B cell (primary cell): ENCODE measurements at regions not wholly inside any gene's neighbourhood (a gene's known extent, or its start where the extent isn't known, plus 50 kb on each side); places are given as distances from the start of the nearest gene placed in this dataset.

ENCODE experiments used
- ATAC-seq: fragments of 200-7000 bp; cut with Tn5 transposase; one replicate; pipeline ENCODE4 v1.10.0; 2021; ENCODE audit warnings: low read depth, mild to moderate bottlenecking, moderate number of reproducible peaks, moderate library complexity
- CTCF ChIA-PET: fragments of 350-600 bp; sonication (Branson Sonifier 250); formaldehyde crosslinking; loops from one replicate; lab custom pipeline; 2021; ENCODE audit warnings: antibody characterized with exemption, inconsistent platforms; lab: Charles Lee
- POLR2A ChIA-PET: fragments of 350-600 bp; sonication (Branson Sonifier 250); formaldehyde crosslinking; loops from one replicate; lab custom pipeline; 2021; ENCODE audit warnings: antibody characterized with exemption; lab: Charles Lee
- DNase-seq: peaks from one replicate; pipeline ENCODE4 v3.0.0; 2013
- H2AFZ ChIP-seq: 2 replicates; pipeline ENCODE4 v1.6.1; 2012; ENCODE audit warnings: mild to moderate bottlenecking, low read depth, low read length; ENCODE audit not compliant: insufficient read depth, poor library complexity, severe bottlenecking
- H3K27ac ChIP-seq, 2 donors: 1 replicate in 1 of 2; 2 replicates in 1 of 2; pipeline ENCODE4 v1.5.1; 2012 to 2013; ENCODE audit warnings: low read length in 2 of 2, mild to moderate bottlenecking in 2 of 2, moderate library complexity in 1 of 2
- H3K27me3 ChIP-seq, 4 experiments: fragments of 200-600 bp in 1 of 4; sonication (generic) in 1 of 4; replicated peaks in 1 of 4; 1 replicate in 2 of 4; 2 replicates in 2 of 4; pipeline versions ENCODE4 v1.6.1 to v1.7.0; 2013 to 2016; ENCODE audit warnings: low read length in 3 of 4, mild to moderate bottlenecking in 2 of 4, mixed read lengths in 1 of 4, moderate library complexity in 1 of 4; ENCODE audit not compliant: insufficient read depth in 4 of 4, control insufficient read depth in 3 of 4; ENCODE audit errors: control extremely low read depth in 1 of 4
- H3K36me3 ChIP-seq, 2 experiments: replicated peaks in 1 of 2; 1 replicate in 1 of 2; 2 replicates in 1 of 2; pipeline versions ENCODE4 v1.6.1 to v1.7.1; 2013; ENCODE audit warnings: low read length in 1 of 2; ENCODE audit not compliant: insufficient read depth in 2 of 2, control insufficient read depth in 1 of 2; ENCODE audit errors: control extremely low read depth in 1 of 2, extremely low read depth in 1 of 2
- H3K4me1 ChIP-seq, 2 donors: fragments of 200-600 bp in 1 of 2; sonication (generic) in 1 of 2; 1 replicate in 1 of 2; 2 replicates in 1 of 2; pipeline versions ENCODE4 v1.5.1 to v1.6.1; 2013 to 2017; ENCODE audit warnings: low read length in 2 of 2; ENCODE audit not compliant: control insufficient read depth in 2 of 2, insufficient read depth in 2 of 2
- H3K4me2 ChIP-seq: replicated peaks from 2 replicates; pipeline ENCODE3; 2012; ENCODE audit warnings: mild to moderate bottlenecking, low read depth, low read length; ENCODE audit not compliant: poor library complexity, severe bottlenecking
- H3K4me3 ChIP-seq, 5 experiments: fragments of 200-600 bp in 1 of 5; sonication (generic) in 1 of 5; 1 replicate in 3 of 5; 2 replicates in 2 of 5; pipeline versions ENCODE4 v1.5.1 to v1.7.0; 2011 to 2016; ENCODE audit warnings: low read length in 4 of 5, mild to moderate bottlenecking in 4 of 5, low read depth in 2 of 5, control low read depth in 1 of 5, moderate library complexity in 1 of 5; ENCODE audit not compliant: insufficient read depth in 1 of 5; ENCODE audit errors: control extremely low read depth in 1 of 5, extremely low read depth in 1 of 5
- H3K79me2 ChIP-seq: fragments of 200-600 bp; sonication (generic); one replicate; pipeline ENCODE4 v1.6.0; 2016; ENCODE audit warnings: low read length; ENCODE audit not compliant: control insufficient read depth, insufficient read depth
- H3K9ac ChIP-seq: fragments of 200-600 bp; sonication (generic); 2 replicates; pipeline ENCODE4 v1.6.1; 2017; ENCODE audit warnings: mild to moderate bottlenecking, low read length, moderate library complexity
- H3K9me3 ChIP-seq, 3 donors: one replicate each; pipeline versions ENCODE4 v1.6.1 to v1.7.1; 2013; ENCODE audit warnings: low read length in 2 of 3; ENCODE audit not compliant: control insufficient read depth in 2 of 3, insufficient read depth in 1 of 3; ENCODE audit errors: control extremely low read depth in 1 of 3
- H4K20me1 ChIP-seq: 2 replicates; pipeline ENCODE4 v1.6.0; 2012; ENCODE audit warnings: mild to moderate bottlenecking, low read length; ENCODE audit not compliant: insufficient read depth, control insufficient read depth, poor library complexity, severe bottlenecking
- H3K27ac Mint-ChIP-seq: one replicate; pipeline ENCODE4 v1.8.0; 2021; ENCODE audit warnings: mixed read lengths
- H3K27me3 Mint-ChIP-seq: one replicate; pipeline ENCODE4 v1.8.0; 2021; ENCODE audit warnings: mixed read lengths
- H3K4me1 Mint-ChIP-seq: one replicate; pipeline ENCODE4 v1.8.0; 2021; ENCODE audit warnings: mixed read lengths
- H3K4me3 Mint-ChIP-seq: one replicate; pipeline ENCODE4 v1.8.0; 2021; ENCODE audit warnings: mixed read lengths
- H3K9me3 Mint-ChIP-seq: one replicate; pipeline ENCODE4 v1.8.0; 2022; ENCODE audit warnings: mixed read lengths; ENCODE audit not compliant: insufficient read depth
- CTCF ChIP-seq: fragments of 200-600 bp; IDR thresholded peaks from one replicate; pipeline ENCODE4 v1.8.0; 2022; ENCODE audit warnings: antibody characterized with exemption, mild to moderate bottlenecking
- EZH2 ChIP-seq: IDR thresholded peaks from 2 replicates; pipeline ENCODE4 v1.6.1; 2012; ENCODE audit warnings: borderline replicate concordance, low read depth, mild to moderate bottlenecking, moderate library complexity, low read length; ENCODE audit not compliant: insufficient read depth, poor library complexity, severe bottlenecking
- WGBS: methylation state at CpG from one replicate; pipeline ENCODE4 v1.1.5; 2013; ENCODE audit warnings: missing lambda C conversion rate; ENCODE audit not compliant: insufficient coverage; 5-methylcytosine and 5-hydroxymethylcytosine counted together
- intact Hi-C: fragments of 100-400 bp; cut with micrococcal nuclease; formaldehyde crosslinking; loops from one replicate; pipeline ENCODE4 v1.10.0; 2022

DNA sequence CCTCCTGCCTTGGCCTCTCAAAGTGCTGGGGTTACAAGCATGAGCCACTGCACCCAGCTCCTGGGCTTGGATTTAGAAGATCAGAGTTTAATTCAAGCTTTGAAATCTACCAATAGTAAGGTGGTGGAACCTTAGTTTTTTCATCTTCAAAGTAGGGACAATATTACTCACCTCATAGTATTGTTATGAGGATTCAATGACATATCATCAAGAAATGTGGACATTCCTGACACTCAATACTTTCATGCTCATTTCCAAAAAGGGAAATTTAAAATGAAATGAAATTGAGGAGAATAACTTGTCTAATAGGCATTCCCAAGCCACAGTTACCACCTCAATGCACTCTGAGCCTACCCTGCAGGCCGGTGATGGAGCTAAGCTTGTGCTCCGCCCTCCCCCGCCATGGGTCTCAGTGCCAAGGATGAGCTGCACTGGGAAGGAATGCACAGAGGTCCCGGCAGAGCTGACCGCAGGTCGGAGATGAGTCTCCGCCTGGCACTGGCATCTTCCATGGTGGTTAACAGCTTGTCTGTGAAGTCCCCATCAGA is 56.5 kb upstream of the BCAR3 start:
- DNase-seq (no peak), ATAC-seq (no peak)
- no peak overlapping the region for H3K27ac Mint-ChIP-seq
- no peak overlapping the region for H3K4me3 Mint-ChIP-seq
- H3K4me1 Mint-ChIP-seq: peaks cover 2% of the 10 kb centered on the region
- no peaks in the 10 kb centered on the region for H3K27me3 Mint-ChIP-seq
- intact Hi-C loops: no loop called here
- no peaks in the 10 kb centered on the region for H4K20me1 ChIP-seq
- H3K27me3 ChIP-seq: no peaks in the 10 kb centered on the region
- H3K4me3 ChIP-seq: no peak overlapping the region
- no peaks in the 10 kb centered on the region for H3K36me3 ChIP-seq
- no peak overlapping the region for H3K9ac ChIP-seq
- 98% methylated on average over 7 of the region's 7 CpGs for WGBS
- no peaks in the 10 kb centered on the region for H3K79me2 ChIP-seq
- H2AFZ ChIP-seq: no peak overlapping the region
- CTCF ChIA-PET: interaction anchor here (6.1 kb wide), 1 partner anchor 108 kb away, joined by 51 read pairs; no protein-coding TSS in a partner anchor
- TF ChIP-seq EZH2: no peak
- no peak for TF ChIP-seq CTCF
- POLR2A ChIA-PET: no interaction called here
- H3K9me3 ChIP-seq: no peaks in the 10 kb centered on the region
- H3K4me1 ChIP-seq: peaks cover 0 to 2% of the 10 kb centered on the region in 2 donors
- no peak overlapping the region for H3K27ac ChIP-seq
- H3K9me3 Mint-ChIP-seq: no peaks in the 10 kb centered on the region
- no peak overlapping the region for H3K4me2 ChIP-seq

DNA sequence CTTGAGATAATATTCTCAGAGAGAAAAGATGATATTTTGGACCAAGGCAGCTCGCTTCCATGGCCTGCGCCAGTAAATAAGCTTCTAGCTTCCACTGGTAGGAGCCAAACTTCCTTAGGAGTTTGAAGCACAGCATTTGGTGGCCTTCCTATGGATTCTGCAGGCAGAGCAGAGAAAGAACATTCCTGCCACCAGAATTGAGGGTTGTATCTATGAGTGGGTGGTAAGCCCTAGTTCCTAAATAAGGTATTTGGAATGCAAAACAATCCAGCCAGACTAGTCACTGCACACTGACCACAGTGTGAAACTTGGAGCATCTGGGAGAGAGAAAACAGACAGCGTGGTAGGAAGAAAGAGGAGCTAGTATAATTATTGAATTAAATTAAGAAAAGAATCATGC is 54.1 kb upstream of the BCAR3 start:
- Histone ChIP-seq H3K4me1 (peaks cover 0 to 8% of the 10 kb centered on the region in 2 donors), H3K9ac (no peak overlapping the region), H3K4me3 (no peak overlapping the region), H3K36me3 (no peaks in the 10 kb centered on the region), H4K20me1 (no peaks in the 10 kb centered on the region), H3K9me3 (no peaks in the 10 kb centered on the region), H3K27ac (no peak overlapping the region), H3K27me3 (no peaks in the 10 kb centered on the region), H2AFZ (no peak overlapping the region), H3K4me2 (no peak overlapping the region), H3K79me2 (no peaks in the 10 kb centered on the region)
- intact Hi-C loops: loop anchor here (2.0 kb wide), 1 partner anchor 105 kb away; no protein-coding TSS in a partner anchor
- ChIA-PET POLR2A (no interaction called here), CTCF (interaction anchor here (0.7 to 6.1 kb wide), 17 partner anchors 9 to 109 kb away, joined by 3 to 51 read pairs (median 4); partner anchors contain the start of gene BCAR3)
- 100% methylated on average over 2 of the region's 3 CpGs for WGBS
- H3K9me3 Mint-ChIP-seq: no peaks in the 10 kb centered on the region
- H3K4me3 Mint-ChIP-seq: no peak overlapping the region
- TF ChIP-seq CTCF: no peak
- TF ChIP-seq EZH2: no peak
- H3K27me3 Mint-ChIP-seq: no peaks in the 10 kb centered on the region
- peaks cover 15% of the 10 kb centered on the region for H3K4me1 Mint-ChIP-seq
- DNase-seq (no peak), ATAC-seq (no peak)
- no peak overlapping the region for H3K27ac Mint-ChIP-seq
